22Rv1 (cell line): ENCODE measurements at regions not wholly inside any gene's neighbourhood (a gene's known extent, or its start where the extent isn't known, plus 50 kb on each side); places are given as distances from the start of the nearest gene placed in this dataset.

Source experiments
- H3K27ac ChIP-seq: fragments of 450-650 bp; 2 replicates; pipeline ENCODE4 v1.5.1; 2017
- CTCF ChIP-seq: fragments of 450-650 bp; IDR thresholded peaks from 2 replicates; pipeline ENCODE4 v1.5.1; 2017; ENCODE audit warnings: mild to moderate bottlenecking
- ZFX ChIP-seq: fragments of 450-650 bp; IDR thresholded peaks from 2 replicates; pipeline ENCODE4 v1.6.1; 2017; ENCODE audit warnings: antibody characterized with exemption, borderline replicate concordance

- TF ChIP-seq ZFX (no peak), CTCF (no peak)
- no peak overlapping the region for H3K27ac ChIP-seq
Observed at GRCh38 chr3:193754719-193755118, 161.7 kb downstream of the OPA1 start.

GRCh38 chr3:193756536-193756935 lies 163.5 kb downstream of the OPA1 start:
- no peak overlapping the region for H3K27ac ChIP-seq
- TF ChIP-seq ZFX (no peak), CTCF (no peak)

- no peak overlapping the region for H3K27ac ChIP-seq
Observed at GRCh38 chr3:193757457-193757856, 164.4 kb downstream of the OPA1 start.

GRCh38 chr3:193761969-193762368 lies 169.0 kb downstream of the OPA1 start:
- no peak overlapping the region for H3K27ac ChIP-seq
- TF ChIP-seq CTCF = no peak
- TF ChIP-seq ZFX = no peak

More at GRCh38 chr3:193757457-193757856, 164.4 kb downstream of the OPA1 start:
- TF ChIP-seq CTCF = no peak
- no peak for TF ChIP-seq ZFX

- TF ChIP-seq CTCF (no peak), ZFX (no peak)
- H3K27ac ChIP-seq = no peak overlapping the region
Observed at GRCh38 chr3:193762657-193763056, 169.6 kb downstream of the OPA1 start.

- no peak for TF ChIP-seq ZFX
- TF ChIP-seq CTCF = no peak
Observed at GRCh38 chr3:193764959-193765358, 172.0 kb downstream of the OPA1 start.

GRCh38 chr3:193767353-193768069 lies 174.5 kb downstream of the OPA1 start:
- H3K27ac ChIP-seq = no peak overlapping the region
- TF ChIP-seq CTCF (no peak), ZFX (no peak)

More at GRCh38 chr3:193764959-193765358, 172.0 kb downstream of the OPA1 start:
- H3K27ac ChIP-seq = no peak overlapping the region
